K562 (cell line): ENCODE measurements at regions not wholly inside any gene's neighbourhood (a gene's known extent, or its start where the extent isn't known, plus 50 kb on each side); places are given as distances from the start of the nearest gene placed in this dataset.

Experiments
- ATAC-seq: fragments of 200-7000 bp; cut with Tn5 transposase; 3 replicates; pipeline ENCODE4 v1.9.1; 2020; ENCODE audit warnings: moderate library complexity
- BruUV-seq: library from RNA; stranded (reverse); fragments of 400-500 nt; replicated peaks from 2 replicates; lab custom pipeline; 2021; lab: Mats Ljungman, UMichigan
- CTCF ChIA-PET: fragments of 300-600 bp; formaldehyde crosslinking; extraction: SDS; loops from one replicate; lab custom pipeline; 2021; ENCODE audit warnings: low intra/inter-chr PET ratio; lab: Yijun Ruan, JAX
- POLR2A ChIA-PET: fragments of 300-600, 350-650 bp; sonication (Branson Sonifier 250); formaldehyde crosslinking; extraction: SDS; loops from one replicate; lab custom pipeline; 2021; ENCODE audit warnings: antibody characterized with exemption, inconsistent platforms; lab: Yijun Ruan, JAX
- DNase-seq, 4 experiments: peaks; one replicate each; pipeline versions ENCODE4 v3.0.0 to v3.0.0-alpha.2; 2011 to 2018; ENCODE audit warnings: low spot score in 3 of 4, mixed read lengths in 3 of 4; ENCODE audit errors: extremely low read depth in 1 of 4
- FAIRE-seq: peaks from 2 replicates; lab custom pipeline; 2011; peaks lifted over from hg19 to GRCh38; lab: Jason Lieb, UNC
- H2AFZ ChIP-seq: 2 replicates; pipeline ENCODE4 v1.6.0; 2011; ENCODE audit warnings: low read depth, low read length, control low read depth, inconsistent platforms
- H3K27ac ChIP-seq: fragments of 200-600 bp; 3 replicates; pipeline ENCODE4 v1.8.0; 2011; ENCODE audit warnings: low read depth, mild to moderate bottlenecking, control low read depth, inconsistent platforms, low read length, moderate library complexity, mixed read lengths; ENCODE audit errors: extremely low read depth
- H3K27me3 ChIP-seq, 2 experiments: fragments of 300-600 bp in 1 of 2; 2 replicates in 1 of 2; 3 replicates in 1 of 2; pipeline versions ENCODE4 v1.6.0 to v1.8.0; 2011; ENCODE audit warnings: inconsistent platforms in 2 of 2, low read length in 2 of 2, mild to moderate bottlenecking in 1 of 2, mixed read lengths in 1 of 2, moderate library complexity in 1 of 2; ENCODE audit not compliant: control insufficient read depth in 2 of 2, insufficient read depth in 2 of 2
- H3K36me3 ChIP-seq: fragments of 300-600 bp; 3 replicates; pipeline ENCODE4 v1.8.0; 2011; ENCODE audit warnings: mild to moderate bottlenecking, low read length, inconsistent platforms; ENCODE audit not compliant: control insufficient read depth, insufficient read depth
- H3K4me1 ChIP-seq, 2 experiments: fragments of 200-600 bp in 1 of 2; replicated peaks in 1 of 2; 2 replicates in 1 of 2; 3 replicates in 1 of 2; pipeline versions ENCODE4 v1.5.1 to v1.8.0; 2011; ENCODE audit warnings: inconsistent platforms in 2 of 2, low read length in 2 of 2, mild to moderate bottlenecking in 1 of 2, mixed read lengths in 1 of 2, moderate library complexity in 1 of 2; ENCODE audit not compliant: control insufficient read depth in 2 of 2, insufficient read depth in 2 of 2
- H3K4me2 ChIP-seq: 2 replicates; pipeline ENCODE4 v1.6.1; 2011; ENCODE audit warnings: low read length, control low read depth, inconsistent platforms, mixed read lengths; ENCODE audit not compliant: insufficient read depth
- H3K4me3 ChIP-seq: fragments of 200-600 bp; sonication (generic), shearing (Covaris generic); 2 replicates; pipeline ENCODE4 v1.5.1; 2016; ENCODE audit warnings: control low read depth, inconsistent platforms
- H3K79me2 ChIP-seq: fragments of 200-600 bp; 3 replicates; pipeline ENCODE4 v1.8.0; 2011; ENCODE audit warnings: low read length, inconsistent platforms; ENCODE audit not compliant: control insufficient read depth, insufficient read depth
- H3K9ac ChIP-seq, 2 experiments: 2 replicates each; pipeline versions ENCODE4 v1.6.0 to v1.6.1; 2011; ENCODE audit warnings: low read depth in 2 of 2, low read length in 2 of 2, control low read depth in 1 of 2, inconsistent platforms in 1 of 2, mild to moderate bottlenecking in 1 of 2, mixed read lengths in 1 of 2; ENCODE audit not compliant: insufficient read depth in 1 of 2
- H3K9me1 ChIP-seq: one replicate; pipeline ENCODE4 v1.6.0; 2011; ENCODE audit warnings: inconsistent platforms, mild to moderate bottlenecking, low read length, moderate library complexity; ENCODE audit not compliant: control insufficient read depth, insufficient read depth
- H3K9me3 ChIP-seq: replicated peaks from 2 replicates; pipeline ENCODE4 v1.5.1; 2011; ENCODE audit warnings: low read depth, low read length, inconsistent platforms; ENCODE audit not compliant: control insufficient read depth, insufficient read depth
- H4K20me1 ChIP-seq: replicated peaks from 2 replicates; pipeline ENCODE4 v1.6.1; 2011; ENCODE audit warnings: low read length, inconsistent platforms, mixed read lengths; ENCODE audit not compliant: control insufficient read depth, insufficient read depth
- MTA1 ChIP-seq: fragments of 450-650 bp; IDR thresholded peaks from 2 replicates; pipeline ENCODE4 v1.6.1; 2017; ENCODE audit warnings: borderline replicate concordance
- PHB ChIP-seq: fragments of 250-450 bp; sonication (Bioruptor Pico); IDR thresholded peaks from 2 replicates; pipeline ENCODE4 v1.5.0; 2021
- STAT5B ChIP-seq: fragments of 250-450 bp; sonication (Bioruptor Pico); IDR thresholded peaks from 2 replicates; pipeline ENCODE4 v1.8.0; 2021; ENCODE audit warnings: mild to moderate bottlenecking, inconsistent platforms
- TAF9B ChIP-seq: fragments of 450-650 bp; IDR thresholded peaks from 2 replicates; pipeline ENCODE4 v1.6.1; 2018; ENCODE audit warnings: mild to moderate bottlenecking; ENCODE audit not compliant: partially characterized antibody
- U2AF2 ChIP-seq: fragments of 200-400 bp; formaldehyde crosslinking; optimal IDR thresholded peaks from 2 replicates; pipeline ENCODE3; 2017; ENCODE audit warnings: low read depth, mild to moderate bottlenecking, low read length
- ZNF444 ChIP-seq: fragments of 250-450 bp; sonication (Bioruptor Pico); IDR thresholded peaks from 2 replicates; pipeline ENCODE4 v1.4.0; 2020; ENCODE audit warnings: mild to moderate bottlenecking, moderate library complexity
- ZNF609 ChIP-seq: sonication (generic); formaldehyde crosslinking; IDR thresholded peaks from 2 replicates; pipeline ENCODE4 v1.8.1; 2023; ENCODE audit warnings: missing genetic modification reagents, mild to moderate bottlenecking, borderline replicate concordance
- ZNF639 ChIP-seq, 2 experiments: fragments of 200-800 bp in 1 of 2; sonication (Bioruptor generic) in 1 of 2; sonication (generic) in 1 of 2; formaldehyde crosslinking in 1 of 2; IDR thresholded peaks in 1 of 2; conservative IDR thresholded peaks in 1 of 2; 2 replicates each; pipeline versions ENCODE4 v1.5.0 to v1.6.1; 2016 to 2020; ENCODE audit warnings: missing compliant biosample characterization in 1 of 2, missing genetic modification characterization in 1 of 2, missing genetic modification reagents in 1 of 2
- WGBS: fragments of 100-300 bp; shearing (Covaris generic); methylation state at CpG from one replicate; pipeline ENCODE4 v1.1.6; 2016; ENCODE audit warnings: low coverage, mixed read lengths; ENCODE audit not compliant: insufficient coverage; ENCODE audit errors: missing lambda C conversion rate; 5-methylcytosine and 5-hydroxymethylcytosine counted together
- in situ Hi-C: fragments of 300-500 bp; cut with MboI; formaldehyde crosslinking; loops from 4 replicates; pipeline ENCODE4 v1.15.0; 2018; ENCODE audit warnings: inconsistent platforms, mixed read lengths
- intact Hi-C: fragments of 100-400 bp; cut with micrococcal nuclease; formaldehyde crosslinking; loops from 2 replicates; pipeline ENCODE4 v1.14.2; 2022

DNA sequence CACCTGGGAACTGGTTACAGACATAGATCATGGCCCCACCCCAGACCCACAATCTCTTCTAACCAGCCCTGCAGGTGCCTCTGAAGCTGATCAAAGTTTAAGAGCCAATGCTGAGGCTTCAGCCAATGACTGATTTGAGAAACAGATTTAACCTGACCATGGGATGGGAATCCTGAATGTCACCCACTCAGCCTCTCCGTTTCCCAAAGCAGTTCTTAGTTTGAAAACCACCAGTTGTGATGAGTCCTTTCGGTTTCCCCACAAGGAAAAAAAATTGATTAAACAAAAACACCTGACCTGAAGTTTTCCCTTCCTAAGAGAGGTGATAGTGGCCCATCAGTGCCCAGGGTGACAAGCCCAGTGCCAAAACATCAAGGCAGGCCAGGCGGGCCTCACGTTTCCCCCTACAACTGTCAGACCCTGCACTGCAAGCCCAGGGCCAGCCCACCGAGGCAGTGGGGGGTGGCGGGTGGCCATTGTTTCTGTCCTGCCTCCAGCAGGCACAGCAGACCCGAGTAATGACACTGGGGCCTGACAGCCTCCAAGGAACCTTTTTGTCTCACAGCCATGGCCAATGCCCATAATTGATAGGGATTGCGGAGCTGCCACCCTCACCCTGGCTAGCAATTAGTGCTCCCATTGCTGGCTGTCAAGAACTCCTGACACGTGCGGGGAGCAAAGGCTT is 75.4 kb upstream of the ZMIZ1 start:
- Histone ChIP-seq H3K27me3 (peaks cover 30 to 69% of the 10 kb centered on the region in 2 experiments; a peak in 4 of 5 replicates), H2AFZ (no peak overlapping the region), H4K20me1 (no peaks in the 10 kb centered on the region), H3K4me2 (no peak overlapping the region), H3K9me3 (no peaks in the 10 kb centered on the region), H3K36me3 (no peaks in the 10 kb centered on the region), H3K27ac (no peak overlapping the region), H3K4me3 (no peak overlapping the region), H3K4me1 (no peaks in the 10 kb centered on the region), H3K79me2 (no peaks in the 10 kb centered on the region), H3K9me1 (no peaks in the 10 kb centered on the region), H3K9ac (peak overlapping the region in 1 of 2 experiments; percentile 10; a peak in 1 of 4 replicates)
- WGBS = 7% methylated on average over 10 of the region's 10 CpGs
- no peak for ATAC-seq
- ChIA-PET POLR2A (interaction anchor here (0.6 kb wide), 1 partner anchor 425 kb away, joined by 3 read pairs; no protein-coding TSS in a partner anchor), CTCF (no interaction called here)
- DNase-seq = no peak
- FAIRE-seq = no peak
- intact Hi-C loops (no loop called here), in situ Hi-C loops (no loop called here)
- no TSS peak for BruUV-seq
- TF ChIP-seq ZNF639 (CRISPR knock-in tag; conservative IDR thresholded peaks at IDR 0.05 in 1 of 2, IDR thresholded peaks at IDR 0.05 in 1 of 2) (no peak), PHB (CRISPR knock-in tag) (no peak), ZNF609 (CRISPR knock-in tag) (no peak), STAT5B (CRISPR knock-in tag) (no peak), TAF9B (no peak), MTA1 (no peak), ZNF444 (CRISPR knock-in tag) (no peak), U2AF2 (no peak)
